ENCODE measurements at regions not wholly inside any gene's neighbourhood (a gene's known extent, or its start where the extent isn't known, plus 50 kb on each side); places are given as distances from the start of the nearest gene placed in this dataset.

DNA sequence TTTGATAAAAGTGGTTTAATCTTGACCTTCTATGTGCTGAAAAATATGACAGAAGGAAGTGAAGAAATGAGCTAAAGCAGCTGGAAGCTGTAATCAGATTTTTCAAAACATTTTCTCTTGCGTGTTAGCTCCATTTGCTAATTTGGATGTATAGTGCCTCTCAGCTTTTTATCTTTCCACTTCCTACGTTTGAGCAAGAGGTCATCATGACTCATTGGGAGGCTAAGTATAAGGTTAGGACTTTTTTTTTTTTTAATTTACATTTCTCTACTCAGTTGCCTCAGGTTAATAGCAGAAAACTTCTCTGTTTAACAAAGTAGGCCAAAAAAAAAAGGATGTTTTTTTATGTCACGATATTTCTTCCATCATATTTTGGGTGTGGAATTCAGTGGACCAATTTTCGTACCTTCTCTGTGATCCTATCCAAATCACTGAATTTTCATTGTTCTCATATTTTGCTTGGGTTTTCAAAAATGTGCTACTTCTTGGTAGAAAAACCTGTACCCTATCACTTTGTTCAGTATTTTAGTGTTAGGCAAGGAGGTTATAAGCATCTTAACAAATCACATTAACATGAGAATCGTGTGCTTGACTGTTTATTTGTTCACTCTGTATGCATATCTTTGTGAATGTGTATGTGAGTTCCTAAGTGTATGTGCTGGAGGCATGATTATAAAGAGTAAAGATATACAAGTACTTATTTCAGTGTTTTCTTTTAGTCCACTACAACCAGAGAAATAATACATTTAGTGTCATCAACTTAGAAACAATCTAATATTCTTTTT is 1028.3 kb upstream of the EYS start:
- no peak for TF ChIP-seq ZNF274 (IDR thresholded peaks at IDR 0.05; ENCODE audit: low read depth, low read length)
- no peak overlapping the region for H3K4me3 ChIP-seq (ENCODE audit: low read length)

- TF ChIP-seq ZNF274 (IDR thresholded peaks at IDR 0.05; ENCODE audit: low read depth, low read length) = no peak
- no peak overlapping the region for H3K4me3 ChIP-seq (ENCODE audit: low read length)
Measured at GRCh38 chr6:66731310-66731709, 1024.3 kb upstream of the EYS start.

- TF ChIP-seq ZNF274 (IDR thresholded peaks at IDR 0.05; ENCODE audit: low read depth, low read length) = no peak
- H3K4me3 ChIP-seq (ENCODE audit: low read length) = no peak overlapping the region
Measured at GRCh38 chr6:66725670-66726069, 1018.6 kb upstream of the EYS start.

DNA sequence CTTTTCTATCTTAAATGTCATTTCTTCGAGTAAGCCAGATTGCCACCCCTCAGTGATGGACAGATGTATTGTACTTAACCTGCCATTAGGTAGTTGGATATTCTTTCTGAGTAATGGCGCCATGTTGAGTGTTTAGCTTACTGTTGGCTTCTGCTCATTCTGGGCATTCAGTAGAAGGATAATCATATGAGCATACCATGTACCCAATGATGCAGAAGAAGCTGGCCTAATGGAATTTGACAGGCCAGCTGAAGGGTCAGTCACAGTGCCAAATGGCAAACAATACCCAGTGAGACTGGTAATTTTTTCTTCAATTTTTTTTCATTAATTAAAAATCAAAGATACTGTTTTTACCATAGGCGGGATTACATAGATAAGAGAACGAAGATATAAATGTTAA is 1010.8 kb upstream of the EYS start:
- no peak for TF ChIP-seq ZNF274 (IDR thresholded peaks at IDR 0.05; ENCODE audit: low read depth, low read length)

DNA sequence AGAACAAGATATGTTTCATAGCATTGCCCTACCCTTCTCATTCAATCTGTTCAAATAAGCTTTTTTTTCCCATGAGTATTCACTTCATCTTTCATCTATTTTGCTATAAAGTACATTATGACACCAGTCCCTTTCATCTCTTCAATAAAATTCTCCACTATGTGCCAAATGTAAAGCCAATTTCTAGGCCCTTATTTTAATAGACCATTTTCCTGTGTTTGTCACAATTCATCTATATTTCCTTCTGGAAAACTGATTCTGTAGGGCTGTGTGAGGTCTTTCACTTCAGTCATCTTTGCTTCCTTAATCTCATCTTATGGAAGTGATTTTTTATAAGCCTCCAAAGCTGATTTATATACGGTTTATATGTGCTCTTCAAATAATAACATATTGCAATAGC is 992.4 kb upstream of the EYS start:
- no peak overlapping the region for H3K4me3 ChIP-seq (ENCODE audit: low read length)
- no peak for TF ChIP-seq ZNF274 (IDR thresholded peaks at IDR 0.05; ENCODE audit: low read depth, low read length)

More for the DNA sequence above, 1010.8 kb upstream of the EYS start:
- no peak overlapping the region for H3K4me3 ChIP-seq (ENCODE audit: low read length)

DNA sequence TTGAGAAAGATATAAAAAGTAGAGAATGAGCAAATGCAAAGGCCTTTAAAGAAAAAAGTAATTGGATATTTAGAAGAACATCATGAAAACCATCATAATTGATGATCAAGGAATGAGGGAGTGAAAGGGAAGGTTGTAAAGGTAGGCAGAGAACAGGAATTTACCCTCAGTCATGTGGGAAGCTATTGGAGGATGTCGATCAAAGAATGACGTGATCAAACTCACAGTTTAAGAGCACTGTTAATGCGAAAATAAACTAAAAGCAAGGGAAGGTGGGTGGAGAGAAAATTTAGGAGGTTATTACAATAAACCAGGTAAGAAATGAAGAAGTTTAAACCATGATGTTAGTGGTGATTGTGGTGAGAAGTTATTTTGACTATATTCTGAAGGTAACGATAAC is 982.6 kb upstream of the EYS start:
- H3K4me3 ChIP-seq (ENCODE audit: low read length) = no peak overlapping the region
- no peak for TF ChIP-seq ZNF274 (IDR thresholded peaks at IDR 0.05; ENCODE audit: low read depth, low read length)

DNA sequence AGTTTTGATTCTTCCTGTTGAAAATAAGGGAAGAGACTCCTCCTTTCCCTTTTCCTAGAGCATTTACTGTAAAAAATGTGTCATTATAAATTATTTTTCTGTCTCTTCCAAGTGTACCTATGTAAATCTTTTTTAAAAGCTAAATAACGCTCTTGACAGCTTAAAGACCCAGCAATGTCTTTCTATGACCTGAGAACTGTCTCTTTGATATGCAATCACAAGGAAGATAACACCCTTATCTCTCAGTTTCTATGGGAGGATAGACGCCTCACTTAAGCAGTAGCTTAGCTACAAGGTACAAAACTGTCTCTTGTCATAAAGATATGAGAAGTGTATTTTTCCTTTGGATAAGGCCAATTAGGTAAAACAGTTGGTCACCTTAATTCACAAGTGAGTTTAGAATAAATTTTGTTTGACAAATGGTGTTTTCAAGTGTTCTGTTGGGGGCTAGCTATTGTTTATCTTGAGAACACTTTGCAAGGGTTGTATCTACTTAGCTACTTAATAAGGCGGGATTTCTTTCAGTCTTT is 980.6 kb upstream of the EYS start:
- no peak overlapping the region for H3K4me3 ChIP-seq (ENCODE audit: low read length)
- TF ChIP-seq ZNF274 (IDR thresholded peaks at IDR 0.05; ENCODE audit: low read depth, low read length) = no peak

DNA sequence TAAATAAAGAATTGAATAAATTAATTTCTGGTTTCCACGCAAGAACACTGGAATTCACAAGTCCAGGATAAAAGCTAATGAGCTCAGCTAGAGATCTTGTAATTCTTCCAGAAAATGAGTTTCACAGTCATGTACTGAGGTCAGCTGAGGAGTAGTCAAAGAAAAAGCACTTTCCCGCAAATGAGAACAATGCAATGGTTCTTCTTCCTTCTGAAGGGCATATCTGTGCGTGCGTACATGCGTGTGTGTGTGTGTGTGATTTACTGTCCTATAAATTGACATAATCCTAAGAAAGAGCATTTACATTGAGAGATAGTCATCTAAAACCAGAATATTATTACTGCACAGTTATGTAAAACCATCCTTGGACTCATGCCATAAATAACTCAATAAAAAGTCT is 968.9 kb upstream of the EYS start:
- TF ChIP-seq ZNF274 (IDR thresholded peaks at IDR 0.05; ENCODE audit: low read depth, low read length) = no peak

DNA sequence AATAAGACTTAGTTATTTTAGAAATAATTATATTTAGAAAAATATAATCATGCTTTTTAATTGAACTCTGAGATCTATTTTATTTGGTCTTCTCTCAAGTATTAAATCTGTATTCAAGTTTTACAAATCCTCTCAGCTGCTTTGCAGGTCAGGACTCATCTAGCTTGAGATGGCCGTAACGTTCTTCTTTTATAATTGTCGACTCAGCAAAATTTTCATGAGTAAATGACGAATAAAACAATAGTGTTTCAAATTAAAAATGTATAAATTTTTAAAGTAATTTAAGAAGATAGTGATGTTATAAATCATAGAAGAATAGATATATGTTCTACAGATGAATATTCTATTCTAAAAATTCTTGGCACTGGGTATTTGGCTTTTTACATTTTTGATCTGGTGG is 957.1 kb upstream of the EYS start:
- TF ChIP-seq ZNF274 (IDR thresholded peaks at IDR 0.05; ENCODE audit: low read depth, low read length) = no peak
- H3K4me3 ChIP-seq (ENCODE audit: low read length) = no peak overlapping the region

More for the DNA sequence above, 968.9 kb upstream of the EYS start:
- no peak overlapping the region for H3K4me3 ChIP-seq (ENCODE audit: low read length)

DNA sequence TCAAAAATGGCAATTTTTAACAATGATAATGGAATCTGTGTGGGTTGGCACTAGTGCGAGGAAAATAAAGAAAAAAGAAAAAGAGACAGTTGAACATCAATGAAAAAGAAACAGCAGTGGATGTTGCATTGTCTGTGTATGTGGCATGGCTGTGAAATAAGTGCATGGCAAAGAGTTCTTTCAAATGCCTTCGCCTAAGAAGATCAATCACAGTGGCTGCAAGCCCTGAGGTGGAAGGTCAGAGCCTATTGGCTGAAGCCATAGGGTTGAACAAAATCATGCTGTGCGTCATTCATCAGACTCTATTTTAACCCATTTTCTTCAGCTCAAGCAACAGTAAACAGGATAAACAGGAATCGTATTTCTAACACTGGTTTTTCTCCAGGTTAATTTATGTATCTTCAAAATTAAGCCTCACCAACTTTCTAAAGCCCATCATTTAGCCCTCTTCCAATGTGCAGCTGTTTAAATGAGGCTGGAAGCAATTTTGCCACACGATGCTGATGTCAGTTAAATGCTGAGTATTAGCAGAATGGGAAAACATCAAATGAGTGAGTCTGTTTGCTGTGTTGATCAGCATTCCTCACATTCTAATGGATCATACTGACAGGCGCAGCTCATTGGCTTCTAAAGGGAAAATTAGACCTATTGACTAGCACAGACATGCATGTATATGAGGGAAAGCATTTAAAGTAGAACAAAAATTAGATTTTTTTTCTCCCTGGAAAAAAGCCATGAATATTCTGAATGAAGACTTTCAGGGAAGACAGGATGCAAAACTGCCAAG is 955.9 kb upstream of the EYS start:
- H3K4me3 ChIP-seq (ENCODE audit: low read length) = no peak overlapping the region

DNA sequence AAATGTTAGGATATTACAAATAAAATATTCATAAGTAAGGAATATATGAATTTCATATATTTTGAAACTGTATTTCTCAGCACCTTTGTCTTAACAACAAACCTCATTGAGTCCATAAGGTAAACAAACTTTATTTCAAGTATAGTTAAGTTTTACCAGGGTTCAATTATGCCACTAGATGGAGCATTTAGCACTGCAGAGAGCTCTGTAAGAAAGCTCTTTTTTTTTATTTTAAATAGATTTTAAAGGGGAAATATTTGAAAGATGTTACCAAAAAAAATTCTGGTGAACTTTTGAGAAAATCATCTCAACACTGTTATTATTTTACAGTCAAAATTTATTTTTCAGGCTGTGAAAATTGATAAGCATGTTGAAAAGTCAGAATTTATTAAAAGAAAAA is 955.2 kb upstream of the EYS start:
- no peak for TF ChIP-seq ZNF274 (IDR thresholded peaks at IDR 0.05; ENCODE audit: low read depth, low read length)
- no peak overlapping the region for H3K4me3 ChIP-seq (ENCODE audit: low read length)

More for the DNA sequence above, 955.9 kb upstream of the EYS start:
- no peak for TF ChIP-seq ZNF274 (IDR thresholded peaks at IDR 0.05; ENCODE audit: low read depth, low read length)

- TF ChIP-seq ZNF274 (IDR thresholded peaks at IDR 0.05; ENCODE audit: low read depth, low read length) = no peak
- H3K4me3 ChIP-seq (ENCODE audit: low read length) = no peak overlapping the region
Measured at GRCh38 chr6:66655420-66655819, 948.4 kb upstream of the EYS start.

GRCh38 chr6:66638518-66638917 is 931.5 kb upstream of the EYS start:
- H3K4me3 ChIP-seq (ENCODE audit: low read length) = no peak overlapping the region

DNA sequence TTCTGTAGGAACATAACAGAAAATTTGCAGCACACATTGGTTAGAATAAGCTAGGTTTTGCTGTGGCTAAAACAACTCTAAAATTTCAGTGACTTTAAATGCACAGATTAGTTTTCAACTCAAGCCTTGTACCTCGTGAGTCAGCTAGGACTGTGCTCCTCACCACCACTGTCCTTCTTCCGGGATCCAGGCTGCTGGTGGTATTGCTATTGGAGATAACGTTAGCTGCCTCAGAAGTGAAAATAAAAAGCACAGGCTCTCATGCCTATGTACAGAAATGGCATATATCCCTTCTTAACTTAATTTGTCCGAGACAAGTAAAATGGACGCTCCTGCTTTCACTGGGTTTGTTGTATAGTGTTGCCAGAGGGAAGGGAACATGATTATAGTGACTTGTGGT is 931.1 kb upstream of the EYS start:
- no peak for TF ChIP-seq ZNF274 (IDR thresholded peaks at IDR 0.05; ENCODE audit: low read depth, low read length)
- H3K4me3 ChIP-seq (ENCODE audit: low read length) = no peak overlapping the region

More at GRCh38 chr6:66638518-66638917, 931.5 kb upstream of the EYS start:
- TF ChIP-seq ZNF274 (IDR thresholded peaks at IDR 0.05; ENCODE audit: low read depth, low read length) = no peak

DNA sequence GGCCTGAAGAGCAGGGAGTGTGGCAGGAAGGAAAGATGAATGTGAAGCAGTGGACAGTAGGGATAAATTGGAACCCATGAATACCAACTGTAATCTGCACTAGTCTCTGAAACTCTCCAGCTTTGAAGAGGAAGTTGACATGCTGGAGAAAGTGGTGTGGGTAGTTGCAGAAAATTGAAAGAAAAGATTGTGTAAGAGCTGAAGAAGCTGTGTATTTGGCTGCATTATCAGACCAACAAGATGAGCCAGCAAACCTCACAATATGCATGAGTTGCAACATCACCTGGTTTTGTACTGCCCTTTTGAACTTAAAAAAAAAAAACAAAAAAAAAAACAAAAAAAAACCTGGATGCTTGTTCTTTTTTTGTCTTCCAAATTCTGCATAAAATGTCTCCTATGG is 921.9 kb upstream of the EYS start:
- no peak for TF ChIP-seq ZNF274 (IDR thresholded peaks at IDR 0.05; ENCODE audit: low read depth, low read length)
- no peak overlapping the region for H3K4me3 ChIP-seq (ENCODE audit: low read length)

All from GM08714 (cell line).